HCT116 (cell line): ENCODE measurements at regions not wholly inside any gene's neighbourhood (a gene's known extent, or its start where the extent isn't known, plus 50 kb on each side); places are given as distances from the start of the nearest gene placed in this dataset.

Experiments used
- ATAC-seq: fragments of 200-7000 bp; cut with Tn5 transposase; 2 replicates; pipeline ENCODE4 v1.9.1; 2020; ENCODE audit warnings: mild to moderate bottlenecking, moderate library complexity
- BruUV-seq: library from RNA; stranded (reverse); fragments of 400-500 nt; replicated peaks from 2 replicates; lab custom pipeline; 2021; lab: Mats Ljungman, UMichigan
- CTCF ChIA-PET: fragments of 300-600 bp; sonication (Branson Sonifier 250); formaldehyde crosslinking; loops from one replicate; lab custom pipeline; 2021; ENCODE audit warnings: antibody characterized with exemption; lab: Charles Lee
- POLR2A ChIA-PET: fragments of 300-600, 350-600 bp; sonication (Branson Sonifier 250); formaldehyde crosslinking; loops from one replicate; lab custom pipeline; 2021; ENCODE audit warnings: antibody characterized with exemption; lab: Charles Lee
- RAD21 ChIA-PET, 2 experiments: fragments of 300-600 bp; sonication (Branson Sonifier 250); formaldehyde crosslinking; loops; one replicate each; lab custom pipeline; 2023; ENCODE audit warnings: low total read pairs in 2 of 2; ENCODE audit not compliant: uncharacterized antibody in 2 of 2, unreplicated experiment in 2 of 2, low non-redundant PET in 1 of 2; lab: Charles Lee
- DNase-seq: peaks from one replicate; pipeline ENCODE4 v3.0.0-alpha.2; 2010; ENCODE audit warnings: low read depth, low spot score
- H2AFZ ChIP-seq: fragments of 200-600 bp; shearing (Covaris generic), sonication (generic); 2 replicates; pipeline ENCODE4 v1.6.1; 2017; ENCODE audit warnings: low read depth, mixed run types, mixed read lengths, antibody characterized with exemption, low read length; ENCODE audit not compliant: poor library complexity, severe bottlenecking
- H3K27ac ChIP-seq: 2 replicates; pipeline ENCODE4 v1.5.1; 2012; ENCODE audit warnings: low read depth, low read length
- H3K27me3 ChIP-seq: fragments of 200-600 bp; sonication (generic); 2 replicates; pipeline ENCODE4 v1.6.1; 2016; ENCODE audit warnings: mixed run types, low read length, mixed read lengths; ENCODE audit not compliant: insufficient read depth
- H3K36me3 ChIP-seq, 2 experiments: fragments of 200-500 bp in 1 of 2; fragments of 200-600 bp in 1 of 2; sonication (Bioruptor generic) in 1 of 2; sonication (generic) in 1 of 2; 2 replicates each; pipeline versions ENCODE4 v1.5.1 to v1.6.1; 2014 to 2016; ENCODE audit warnings: low read length in 2 of 2, inconsistent platforms in 1 of 2, mixed read lengths in 1 of 2, mixed run types in 1 of 2; ENCODE audit not compliant: insufficient read depth in 2 of 2, control insufficient read depth in 1 of 2
- H3K4me1 ChIP-seq, 2 experiments: fragments of 200-600 bp in 1 of 2; sonication (generic) in 1 of 2; 2 replicates each; pipeline versions ENCODE4 v1.5.1 to v1.6.1; 2012 to 2017; ENCODE audit warnings: low read length in 2 of 2, inconsistent platforms in 1 of 2, mild to moderate bottlenecking in 1 of 2, mixed read lengths in 1 of 2, mixed run types in 1 of 2, moderate library complexity in 1 of 2; ENCODE audit not compliant: insufficient read depth in 2 of 2, control insufficient read depth in 1 of 2
- H3K4me2 ChIP-seq: fragments of 200-600 bp; sonication (generic); 2 replicates; pipeline ENCODE4 v1.6.1; 2017; ENCODE audit warnings: mixed run types, low read length, mixed read lengths
- H3K4me3 ChIP-seq, 2 experiments: fragments of 200-600 bp in 1 of 2; sonication (generic) in 1 of 2; replicated peaks in 1 of 2; 2 replicates each; pipeline ENCODE4 v1.5.1; 2011 to 2016; ENCODE audit warnings: low read length in 2 of 2, control low read depth in 1 of 2, low read depth in 1 of 2, mild to moderate bottlenecking in 1 of 2, mixed read lengths in 1 of 2, mixed run types in 1 of 2
- H3K79me2 ChIP-seq: fragments of 200-600 bp; sonication (generic); 2 replicates; pipeline ENCODE4 v1.6.1; 2017; ENCODE audit warnings: mild to moderate bottlenecking, mixed run types, low read length, moderate library complexity, mixed read lengths; ENCODE audit not compliant: insufficient read depth
- H3K9ac ChIP-seq: fragments of 200-600 bp; sonication (generic); 2 replicates; pipeline ENCODE4 v1.6.1; 2016; ENCODE audit warnings: low read length, mixed read lengths
- H3K9me2 ChIP-seq: fragments of 200-600 bp; sonication (generic), shearing (Covaris generic); 2 replicates; pipeline ENCODE4 v1.6.1; 2017; ENCODE audit warnings: mixed run types, mild to moderate bottlenecking, moderate library complexity; ENCODE audit not compliant: insufficient read depth
- H3K9me3 ChIP-seq, 2 experiments: fragments of 200-500 bp in 1 of 2; fragments of 200-600 bp in 1 of 2; sonication (Bioruptor generic) in 1 of 2; sonication (generic) in 1 of 2; 2 replicates each; pipeline ENCODE4 v1.6.1; 2014 to 2017; ENCODE audit warnings: low read length in 2 of 2, mixed read lengths in 2 of 2, inconsistent platforms in 1 of 2, low read depth in 1 of 2, mild to moderate bottlenecking in 1 of 2, mixed run types in 1 of 2, moderate library complexity in 1 of 2; ENCODE audit not compliant: control insufficient read depth in 1 of 2, insufficient read depth in 1 of 2
- H4K20me1 ChIP-seq: fragments of 200-600 bp; sonication (generic), shearing (Covaris generic); 2 replicates; pipeline ENCODE4 v1.6.1; 2017; ENCODE audit warnings: mixed run types, mild to moderate bottlenecking, moderate library complexity; ENCODE audit not compliant: insufficient read depth
- CBX3 ChIP-seq: IDR thresholded peaks from 2 replicates; pipeline ENCODE4 v1.6.1; 2012; ENCODE audit warnings: low read depth
- EGR1 ChIP-seq: IDR thresholded peaks from 2 replicates; pipeline ENCODE4 v1.6.1; 2012; ENCODE audit warnings: low read depth
- ELF1 ChIP-seq: IDR thresholded peaks from 2 replicates; pipeline ENCODE4 v1.6.1; 2012; ENCODE audit warnings: low read depth, borderline replicate concordance
- EZH2 ChIP-seq: fragments of 200-600 bp; sonication (generic); IDR thresholded peaks from 2 replicates; pipeline ENCODE4 v1.6.1; 2017; ENCODE audit warnings: antibody characterized with exemption, mixed run types
- EZH2phosphoT487 ChIP-seq: fragments of 200-600 bp; IDR thresholded peaks from 2 replicates; pipeline ENCODE4 v1.6.1; 2018; ENCODE audit warnings: antibody characterized with exemption, borderline replicate concordance
- FOSL1 ChIP-seq: IDR thresholded peaks from 2 replicates; pipeline ENCODE4 v1.6.1; 2012; ENCODE audit warnings: low read depth
- JUND ChIP-seq: IDR thresholded peaks from 2 replicates; pipeline ENCODE4 v1.6.1; 2012
- POLR2A ChIP-seq: IDR thresholded peaks from 2 replicates; pipeline ENCODE4 v1.7.0; 2011; ENCODE audit warnings: borderline replicate concordance; ENCODE audit not compliant: insufficient read depth, insufficient read length; ENCODE audit errors: extremely low read depth
- POLR2AphosphoS5 ChIP-seq: IDR thresholded peaks from 2 replicates; pipeline ENCODE4 v1.6.1; 2011; ENCODE audit warnings: mild to moderate bottlenecking, low read depth, low read length, moderate library complexity
- SIN3A ChIP-seq: IDR thresholded peaks from 2 replicates; pipeline ENCODE4 v1.6.1; 2012; ENCODE audit warnings: low read depth
- SP1 ChIP-seq: IDR thresholded peaks from 2 replicates; pipeline ENCODE4 v1.6.1; 2012; ENCODE audit warnings: low read depth
- SRF ChIP-seq: IDR thresholded peaks from 2 replicates; pipeline ENCODE4 v1.6.1; 2012; ENCODE audit warnings: low read depth
- TCF7L2 ChIP-seq: IDR thresholded peaks from 2 replicates; pipeline ENCODE4 v1.7.0; 2011; ENCODE audit warnings: borderline replicate concordance, inconsistent platforms; ENCODE audit not compliant: insufficient read depth, insufficient read length; ENCODE audit errors: extremely low read depth
- ZFX ChIP-seq: fragments of 450-650 bp; IDR thresholded peaks from 2 replicates; pipeline ENCODE4 v1.6.1; 2017
- ZNF274 ChIP-seq: fragments of 200-500 bp; sonication (Bioruptor generic); IDR thresholded peaks from 2 replicates; pipeline ENCODE4 v1.6.1; 2014; ENCODE audit warnings: mild to moderate bottlenecking, low read depth, low read length, inconsistent platforms
- intact Hi-C: fragments of 100-400 bp; cut with micrococcal nuclease; formaldehyde crosslinking; loops from 2 replicates; pipeline ENCODE4 v1.10.0; 2022
- TF ChIP-seq, protein P1 (sequence below): IDR thresholded peaks from 2 replicates; pipeline ENCODE4 v1.6.1; 2012; ENCODE audit warnings: low read depth
- TF ChIP-seq, protein P2 (sequence below): IDR thresholded peaks from 2 replicates; pipeline ENCODE4 v1.6.1; 2012
- TF ChIP-seq, protein P3 (sequence below): IDR thresholded peaks from 2 replicates; pipeline ENCODE4 v1.6.1; 2011; ENCODE audit warnings: mild to moderate bottlenecking, low read length, moderate library complexity; ENCODE audit not compliant: insufficient replicate concordance; ENCODE audit errors: extremely low read depth

DNA sequence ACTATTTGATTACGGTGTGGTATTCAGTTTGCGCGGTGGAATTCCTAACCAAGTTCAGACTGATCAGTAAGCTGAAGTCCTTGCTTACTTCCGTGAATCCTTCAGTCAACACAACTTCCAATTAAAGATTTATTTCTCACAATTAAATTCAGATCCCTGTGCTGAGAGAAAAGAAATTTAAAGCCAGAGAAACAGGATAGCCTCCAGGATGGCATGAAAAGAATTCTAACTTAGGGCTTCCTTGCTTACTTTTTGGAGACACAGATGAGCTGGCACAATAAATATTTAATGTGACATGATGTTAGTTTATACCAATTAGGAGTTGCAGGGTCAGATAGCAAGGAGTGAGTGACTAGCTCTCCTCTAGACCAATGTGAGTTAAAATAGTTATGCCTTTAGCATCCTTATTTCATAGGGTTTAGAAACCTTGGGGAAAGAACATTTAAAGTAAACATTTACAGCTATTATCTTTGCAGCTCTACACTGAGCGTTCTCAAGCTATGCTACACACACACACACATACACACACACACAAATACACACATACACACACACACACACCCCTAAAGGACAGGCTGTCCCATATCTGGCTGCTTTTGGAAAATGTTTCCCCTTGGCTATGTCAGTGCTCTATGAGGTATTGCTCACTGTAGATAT, 151.0 kb downstream of the TRIB2 start:
- DNase-seq (no peak), ATAC-seq (no peak)
- POLR2A ChIA-PET: no interaction called here
- H2AFZ ChIP-seq: no peak overlapping the region
- H3K36me3 ChIP-seq: no peaks in the 10 kb centered on the region
- no peak overlapping the region for H3K9ac ChIP-seq
- no peak overlapping the region for H3K4me3 ChIP-seq
- no peaks in the 10 kb centered on the region for H3K9me2 ChIP-seq
- peaks cover 8 to 12% of the 10 kb centered on the region in 2 experiments; a peak in 2 of 4 replicates for H3K9me3 ChIP-seq
- no peak overlapping the region for H3K4me2 ChIP-seq
- H3K27ac ChIP-seq: no peak overlapping the region
- H3K27me3 ChIP-seq: no peaks in the 10 kb centered on the region
- CTCF ChIA-PET: no interaction called here
- intact Hi-C loops: no loop called here
- H4K20me1 ChIP-seq: no peaks in the 10 kb centered on the region
- H3K79me2 ChIP-seq: no peaks in the 10 kb centered on the region
- no TSS peak for BruUV-seq
- RAD21 ChIA-PET: no interaction called here
- TF ChIP-seq, protein P1, sequence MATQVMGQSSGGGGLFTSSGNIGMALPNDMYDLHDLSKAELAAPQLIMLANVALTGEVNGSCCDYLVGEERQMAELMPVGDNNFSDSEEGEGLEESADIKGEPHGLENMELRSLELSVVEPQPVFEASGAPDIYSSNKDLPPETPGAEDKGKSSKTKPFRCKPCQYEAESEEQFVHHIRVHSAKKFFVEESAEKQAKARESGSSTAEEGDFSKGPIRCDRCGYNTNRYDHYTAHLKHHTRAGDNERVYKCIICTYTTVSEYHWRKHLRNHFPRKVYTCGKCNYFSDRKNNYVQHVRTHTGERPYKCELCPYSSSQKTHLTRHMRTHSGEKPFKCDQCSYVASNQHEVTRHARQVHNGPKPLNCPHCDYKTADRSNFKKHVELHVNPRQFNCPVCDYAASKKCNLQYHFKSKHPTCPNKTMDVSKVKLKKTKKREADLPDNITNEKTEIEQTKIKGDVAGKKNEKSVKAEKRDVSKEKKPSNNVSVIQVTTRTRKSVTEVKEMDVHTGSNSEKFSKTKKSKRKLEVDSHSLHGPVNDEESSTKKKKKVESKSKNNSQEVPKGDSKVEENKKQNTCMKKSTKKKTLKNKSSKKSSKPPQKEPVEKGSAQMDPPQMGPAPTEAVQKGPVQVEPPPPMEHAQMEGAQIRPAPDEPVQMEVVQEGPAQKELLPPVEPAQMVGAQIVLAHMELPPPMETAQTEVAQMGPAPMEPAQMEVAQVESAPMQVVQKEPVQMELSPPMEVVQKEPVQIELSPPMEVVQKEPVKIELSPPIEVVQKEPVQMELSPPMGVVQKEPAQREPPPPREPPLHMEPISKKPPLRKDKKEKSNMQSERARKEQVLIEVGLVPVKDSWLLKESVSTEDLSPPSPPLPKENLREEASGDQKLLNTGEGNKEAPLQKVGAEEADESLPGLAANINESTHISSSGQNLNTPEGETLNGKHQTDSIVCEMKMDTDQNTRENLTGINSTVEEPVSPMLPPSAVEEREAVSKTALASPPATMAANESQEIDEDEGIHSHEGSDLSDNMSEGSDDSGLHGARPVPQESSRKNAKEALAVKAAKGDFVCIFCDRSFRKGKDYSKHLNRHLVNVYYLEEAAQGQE: no peak
- TF ChIP-seq EGR1: no peak
- TF ChIP-seq SIN3A: no peak
- TF ChIP-seq ZFX: no peak
- no peak for TF ChIP-seq CBX3
- no peak for TF ChIP-seq TCF7L2
- TF ChIP-seq SP1: no peak
- TF ChIP-seq ZNF274: no peak
- no peak for TF ChIP-seq POLR2AphosphoS5
- no peak for TF ChIP-seq JUND
- no peak for TF ChIP-seq FOSL1
- TF ChIP-seq, protein P2, sequence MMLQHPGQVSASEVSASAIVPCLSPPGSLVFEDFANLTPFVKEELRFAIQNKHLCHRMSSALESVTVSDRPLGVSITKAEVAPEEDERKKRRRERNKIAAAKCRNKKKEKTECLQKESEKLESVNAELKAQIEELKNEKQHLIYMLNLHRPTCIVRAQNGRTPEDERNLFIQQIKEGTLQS: no peak
- TF ChIP-seq EZH2phosphoT487: no peak
- TF ChIP-seq, protein P3, sequence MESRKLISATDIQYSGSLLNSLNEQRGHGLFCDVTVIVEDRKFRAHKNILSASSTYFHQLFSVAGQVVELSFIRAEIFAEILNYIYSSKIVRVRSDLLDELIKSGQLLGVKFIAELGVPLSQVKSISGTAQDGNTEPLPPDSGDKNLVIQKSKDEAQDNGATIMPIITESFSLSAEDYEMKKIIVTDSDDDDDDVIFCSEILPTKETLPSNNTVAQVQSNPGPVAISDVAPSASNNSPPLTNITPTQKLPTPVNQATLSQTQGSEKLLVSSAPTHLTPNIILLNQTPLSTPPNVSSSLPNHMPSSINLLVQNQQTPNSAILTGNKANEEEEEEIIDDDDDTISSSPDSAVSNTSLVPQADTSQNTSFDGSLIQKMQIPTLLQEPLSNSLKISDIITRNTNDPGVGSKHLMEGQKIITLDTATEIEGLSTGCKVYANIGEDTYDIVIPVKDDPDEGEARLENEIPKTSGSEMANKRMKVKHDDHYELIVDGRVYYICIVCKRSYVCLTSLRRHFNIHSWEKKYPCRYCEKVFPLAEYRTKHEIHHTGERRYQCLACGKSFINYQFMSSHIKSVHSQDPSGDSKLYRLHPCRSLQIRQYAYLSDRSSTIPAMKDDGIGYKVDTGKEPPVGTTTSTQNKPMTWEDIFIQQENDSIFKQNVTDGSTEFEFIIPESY: no peak
- TF ChIP-seq POLR2A: no peak
- no peak for TF ChIP-seq EZH2
- no peak for TF ChIP-seq SRF
- TF ChIP-seq ELF1: no peak
- H3K4me1 ChIP-seq: no peaks in the 10 kb centered on the region
